Pons (tissue), 1 donor: ENCODE measurements at regions not wholly inside any gene's neighbourhood (a gene's known extent, or its start where the extent isn't known, plus 50 kb on each side); places are given as distances from the start of the nearest gene placed in this dataset.
"Not testable (repeated sequence)": the region's sequence is repeated elsewhere in the genome, so short reads cannot be mapped to it uniquely, and the experiment has no call there.

Experiments
- DNase-seq: peaks from one replicate; pipeline ENCODE4 v3.0.0-alpha.2; 2016; ENCODE audit warnings: low spot score

DNA sequence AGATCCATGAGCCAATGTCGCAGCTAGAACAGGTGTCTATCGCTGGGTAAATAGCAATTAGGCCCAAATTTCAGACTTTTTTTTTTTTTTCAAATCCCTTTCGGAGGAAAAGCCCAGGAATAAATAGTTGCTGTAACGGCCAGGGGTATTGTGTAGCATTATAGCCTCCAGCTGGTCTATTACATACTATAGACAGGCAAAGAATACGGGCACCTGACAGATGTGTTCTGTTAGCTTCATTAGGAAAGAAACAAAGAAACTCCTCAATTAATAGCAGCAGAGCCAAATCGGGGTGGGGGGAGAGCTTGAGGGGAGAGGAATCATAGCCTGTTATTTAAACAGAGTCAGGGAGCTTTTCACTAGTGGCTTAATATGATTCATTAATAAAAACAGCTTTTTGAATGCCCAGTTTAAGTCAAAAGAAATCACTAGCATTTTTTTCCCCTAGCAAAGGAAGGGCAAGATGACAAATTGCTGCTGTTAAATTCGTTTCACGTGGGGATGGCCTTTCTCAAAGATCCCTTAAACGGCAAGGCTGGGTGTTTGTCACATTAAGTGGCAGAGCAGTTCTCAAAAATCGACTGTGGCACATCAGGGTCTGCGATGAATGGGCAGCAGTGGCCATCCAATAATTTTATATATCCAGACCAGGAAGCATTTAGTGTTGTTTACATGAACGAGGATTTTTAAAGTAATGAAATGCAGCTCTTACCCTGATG is 139.4 kb downstream of the ID4 start:
- peak; percentile 2 for DNase-seq

GRCh38 chr6:19979059-19979458 is 141.9 kb downstream of the ID4 start:
- no peak for DNase-seq

- no peak for DNase-seq
Measured at GRCh38 chr6:19979986-19980385, 142.8 kb downstream of the ID4 start.

- DNase-seq = no peak
Measured at GRCh38 chr6:19983374-19983773, 146.2 kb downstream of the ID4 start.

DNA sequence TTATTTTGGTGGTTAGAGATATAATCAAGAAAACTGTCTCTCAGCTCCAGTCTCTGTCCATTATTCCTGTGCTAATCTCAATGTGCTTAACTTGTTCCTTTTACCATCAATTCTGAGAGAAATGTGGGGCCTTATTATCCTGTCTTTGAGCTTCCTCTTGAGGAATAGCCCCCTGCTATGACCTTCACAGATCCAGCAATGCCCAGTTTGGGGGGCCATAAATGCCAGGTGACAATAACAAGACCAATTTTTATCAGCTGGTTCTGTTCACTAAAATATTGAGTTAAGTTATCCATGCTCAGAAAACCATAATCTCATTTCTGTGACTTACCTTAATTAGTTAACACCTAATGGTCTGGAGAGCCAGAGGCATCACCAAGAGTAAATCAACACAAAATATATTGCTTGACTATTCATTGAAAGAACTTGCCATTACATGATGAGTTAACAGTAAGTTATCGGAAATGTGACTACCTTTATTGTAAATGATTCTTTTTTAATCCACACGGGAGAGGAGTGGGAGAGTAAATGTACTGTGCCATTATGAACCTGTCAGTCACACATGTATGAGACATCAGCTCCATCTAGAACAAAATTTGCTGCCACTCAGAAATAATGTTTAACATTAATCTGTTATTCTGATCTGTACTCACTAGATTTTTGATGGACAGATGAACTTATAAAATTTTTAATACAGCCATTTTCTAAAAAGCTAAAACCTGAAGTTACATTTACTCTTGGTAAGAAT is 149.7 kb downstream of the ID4 start:
- DNase-seq = no peak

DNA sequence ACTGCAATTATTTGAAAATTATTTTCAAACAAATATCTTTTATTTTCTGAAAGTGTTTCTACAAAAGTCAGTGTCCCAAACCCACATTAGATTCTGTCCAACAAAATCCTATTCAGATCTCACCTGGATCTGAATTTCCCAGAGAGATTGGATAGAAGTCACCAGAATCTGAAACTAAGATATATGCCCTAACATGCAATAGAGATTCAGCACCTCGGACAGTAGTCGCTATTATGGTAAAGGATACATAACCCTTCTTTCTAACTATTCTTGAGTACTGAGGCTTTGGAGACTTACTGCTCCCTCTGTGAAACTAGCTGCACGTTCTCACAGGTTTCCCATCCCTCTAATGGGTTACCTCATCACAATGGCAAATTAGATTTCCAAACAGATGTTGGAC is 151.4 kb downstream of the ID4 start:
- DNase-seq = no peak

DNA sequence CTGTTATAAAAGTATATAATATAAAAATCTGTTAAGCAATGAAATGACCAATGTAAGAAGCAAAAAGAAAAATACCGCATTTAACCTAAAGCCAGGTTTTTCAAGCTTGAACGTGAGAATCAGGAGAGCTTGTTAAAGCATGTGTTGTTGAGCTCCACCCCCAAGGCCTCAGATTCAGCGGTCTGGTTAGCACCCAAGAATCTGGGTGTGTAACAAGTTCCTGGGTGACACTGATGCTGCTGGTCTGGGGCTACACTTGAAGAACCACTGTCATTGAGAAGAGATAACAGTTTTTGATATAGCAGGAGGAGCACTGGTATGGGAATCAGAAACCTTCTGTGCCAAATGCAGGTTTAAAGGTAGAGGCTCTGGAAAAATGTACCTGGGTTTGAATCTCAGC is 154.0 kb downstream of the ID4 start:
- DNase-seq = no peak

DNA sequence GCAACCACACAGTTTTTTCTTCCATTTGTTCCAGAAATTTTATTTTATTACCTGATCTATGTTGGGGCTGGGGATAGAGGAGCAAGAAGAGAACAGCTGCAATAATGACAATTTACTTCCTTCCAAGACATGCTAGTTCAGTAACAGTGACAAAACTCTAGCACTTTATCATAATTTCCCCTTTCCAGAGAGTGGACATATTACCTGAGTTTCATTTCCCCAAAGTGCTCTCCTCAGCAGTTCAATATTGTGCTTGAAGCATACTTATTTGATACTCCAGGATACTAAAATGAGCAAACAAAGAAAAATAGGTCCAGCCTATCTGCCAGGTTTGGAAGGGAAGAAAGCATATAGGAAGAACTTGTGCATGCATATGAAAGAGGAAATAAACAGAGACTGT is 157.7 kb downstream of the ID4 start:
- DNase-seq = no peak

DNA sequence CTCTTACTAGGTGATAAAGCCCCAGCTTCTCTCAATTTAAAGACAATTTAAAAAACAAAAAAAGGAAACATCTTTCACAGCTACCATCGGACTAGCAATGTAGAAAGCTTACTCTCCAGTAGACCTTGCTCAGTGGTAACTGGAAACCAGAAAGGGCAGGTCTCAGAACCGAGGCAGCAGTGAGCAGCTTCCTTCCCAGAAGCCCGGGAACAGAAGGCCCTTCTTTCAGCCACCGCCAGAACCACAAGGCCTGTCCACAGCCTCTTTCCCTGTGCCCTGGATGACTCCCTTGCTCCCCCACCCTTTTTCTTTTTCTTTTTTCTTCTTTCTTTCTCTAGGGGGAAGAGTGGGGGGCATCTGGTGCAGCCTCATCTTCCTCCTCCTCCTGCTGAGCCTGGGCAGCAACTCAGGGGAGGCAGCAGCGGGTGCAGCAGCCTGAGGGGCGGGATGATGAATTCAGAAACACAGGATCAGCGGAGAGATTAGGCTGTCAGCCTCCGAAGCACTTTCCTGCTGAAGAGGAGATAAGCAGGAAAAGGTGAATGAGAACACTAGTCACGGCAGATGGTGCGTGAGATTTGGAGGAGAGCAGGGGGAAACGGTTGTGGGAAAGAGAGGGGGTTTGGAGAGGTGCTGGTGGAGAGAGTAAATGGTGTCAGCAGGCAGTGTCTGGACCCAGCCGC is 158.5 kb downstream of the ID4 start:
- DNase-seq = no peak

- DNase-seq = no peak
Measured at GRCh38 chr6:19997104-19997503, 159.9 kb downstream of the ID4 start.

DNA sequence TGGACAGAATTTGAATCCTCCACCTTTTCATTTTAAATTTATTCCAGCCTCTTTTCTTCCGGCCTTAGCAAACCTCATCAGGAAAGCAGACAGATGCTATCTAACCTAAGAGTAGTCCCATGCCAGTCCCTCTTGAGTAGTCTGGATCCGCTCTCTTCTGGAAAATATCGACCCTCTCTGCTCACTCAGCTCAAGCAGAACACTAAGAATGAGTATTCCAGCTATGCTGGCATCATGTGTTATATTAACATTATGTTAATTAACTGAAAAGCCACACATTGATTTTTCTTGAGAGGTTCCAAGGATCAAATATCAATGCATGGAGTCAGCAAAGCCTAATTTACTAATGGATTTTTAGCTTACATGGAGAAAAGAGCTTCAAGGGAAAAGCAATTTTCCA is 161.4 kb downstream of the ID4 start:
- DNase-seq = no peak

- no peak for DNase-seq
Measured at GRCh38 chr6:19999319-20000191, 162.4 kb downstream of the ID4 start.

DNA sequence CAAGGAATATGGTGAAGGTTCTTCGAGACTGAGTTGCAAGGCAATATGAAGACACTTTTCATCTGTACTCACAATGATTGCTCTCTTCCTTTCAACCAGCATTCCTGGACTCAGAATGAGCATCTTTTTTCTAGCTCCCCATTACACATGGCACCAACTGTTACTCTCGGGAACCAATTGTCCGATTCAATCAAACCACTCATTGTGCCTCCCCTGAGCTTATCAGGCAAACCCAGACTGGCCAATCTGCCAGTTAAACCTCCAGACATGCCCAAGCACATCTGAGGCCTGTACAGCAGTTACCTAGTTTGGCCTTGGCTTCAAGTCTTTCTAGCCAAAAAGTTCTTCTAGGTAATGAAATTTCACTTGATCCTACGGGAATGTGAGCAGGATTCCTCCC is 164.1 kb downstream of the ID4 start:
- no peak for DNase-seq

DNA sequence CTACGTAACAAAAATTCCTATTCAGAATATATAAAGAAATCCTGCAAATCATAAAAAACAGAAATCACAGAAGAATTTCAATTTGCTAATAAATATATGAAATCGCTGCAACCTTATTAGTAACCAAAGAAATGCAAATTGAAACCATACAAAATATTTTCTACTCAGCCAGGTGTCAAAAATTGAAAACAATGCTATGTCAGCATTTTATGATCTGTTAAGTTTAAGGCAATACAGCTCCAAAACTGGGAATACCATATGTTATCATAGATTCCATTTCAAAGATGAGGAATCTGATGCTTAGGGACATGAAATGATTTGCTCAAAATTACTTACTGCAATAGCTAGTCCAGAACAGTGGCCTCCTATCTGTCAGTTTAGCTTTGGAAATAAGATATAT is 168.9 kb downstream of the ID4 start:
- no peak for DNase-seq

DNA sequence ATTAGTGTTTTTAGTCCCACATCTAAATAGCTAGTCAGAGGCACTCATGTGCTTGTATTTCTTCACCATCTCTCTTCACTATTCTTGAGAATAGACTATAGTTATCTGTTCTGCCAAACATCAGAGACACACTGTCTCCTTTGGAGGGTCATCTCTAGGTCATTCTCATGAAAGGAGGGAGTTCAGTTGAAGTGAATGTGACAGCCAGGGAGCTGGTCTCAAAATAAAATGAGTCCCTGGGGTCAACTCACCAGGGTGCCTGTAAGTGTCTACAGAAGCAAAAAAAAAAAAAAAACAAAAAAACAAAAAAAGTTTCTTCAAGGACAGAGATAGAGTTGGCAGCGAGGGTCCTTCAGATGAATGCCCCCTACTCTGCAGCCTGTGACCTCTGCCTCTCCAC is 171.0 kb downstream of the ID4 start:
- no peak for DNase-seq

- peak; percentile 65 for DNase-seq
Measured at GRCh38 chr6:20013066-20013861, 176.1 kb downstream of the ID4 start.

GRCh38 chr6:20014508-20014907 is 177.3 kb downstream of the ID4 start:
- no peak for DNase-seq

GRCh38 chr6:20020526-20020925 is 183.4 kb downstream of the ID4 start:
- DNase-seq = peak; percentile 84

- no peak for DNase-seq
Measured at GRCh38 chr6:20021795-20022194, 184.6 kb downstream of the ID4 start.

GRCh38 chr6:20023549-20024315 is 186.6 kb downstream of the ID4 start:
- not testable (repeated sequence) for DNase-seq

DNA sequence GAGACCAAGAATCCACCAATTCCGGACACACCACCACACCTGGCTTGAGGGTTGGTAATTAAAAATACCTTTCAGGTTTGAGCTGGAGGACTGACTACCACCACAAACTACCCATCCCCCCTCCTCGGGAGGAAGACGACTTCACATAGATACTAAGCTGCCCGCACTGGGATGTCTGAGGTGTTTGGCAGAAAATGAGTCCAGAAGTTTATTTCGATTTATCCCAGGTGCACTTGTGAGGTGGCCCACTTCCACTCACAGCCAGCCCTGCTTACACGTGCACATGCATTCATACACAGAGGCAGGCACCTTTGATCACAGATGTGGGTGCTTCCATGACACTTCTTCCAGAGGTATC is 187.1 kb downstream of the ID4 start:
- no peak for DNase-seq
